Parathyroid adenoma (tissue), 2 donors: ENCODE measurements at regions not wholly inside any gene's neighbourhood (a gene's known extent, or its start where the extent isn't known, plus 50 kb on each side); places are given as distances from the start of the nearest gene placed in this dataset.
"Not testable (repeated sequence)": the region's sequence is repeated elsewhere in the genome, so short reads cannot be mapped to it uniquely, and the experiment has no call there.

Experiments used
- H2AFZ ChIP-seq: fragments of 300-600 bp; sonication (generic); one replicate; pipeline ENCODE4 v1.7.0; 2017; ENCODE audit warnings: antibody characterized with exemption, mild to moderate bottlenecking
- H3K27ac ChIP-seq: fragments of 300-600 bp; sonication (generic); one replicate; pipeline ENCODE4 v1.7.0; 2017
- H3K27me3 ChIP-seq: fragments of 300-600 bp; sonication (generic); one replicate; pipeline ENCODE4 v1.7.0; 2017; ENCODE audit warnings: low read length; ENCODE audit not compliant: control insufficient read depth, insufficient read depth
- H3K36me3 ChIP-seq: fragments of 300-600 bp; sonication (generic); one replicate; pipeline ENCODE4 v1.7.0; 2017; ENCODE audit warnings: low read length; ENCODE audit not compliant: control insufficient read depth, insufficient read depth
- H3K4me1 ChIP-seq: fragments of 300-600 bp; sonication (generic); one replicate; pipeline ENCODE4 v1.7.0; 2017; ENCODE audit warnings: control low read depth
- H3K4me2 ChIP-seq: fragments of 300-600 bp; sonication (generic); one replicate; pipeline ENCODE4 v1.7.0; 2017; ENCODE audit warnings: low read length
- H3K4me3 ChIP-seq: fragments of 300-600 bp; sonication (generic); one replicate; pipeline ENCODE4 v1.7.0; 2017; ENCODE audit warnings: low read depth, low read length
- H3K79me2 ChIP-seq: fragments of 300-600 bp; sonication (generic); one replicate; pipeline ENCODE4 v1.7.0; 2017; ENCODE audit warnings: control low read depth
- H3K9ac ChIP-seq: fragments of 300-600 bp; sonication (generic); one replicate; pipeline ENCODE4 v1.7.0; 2017; ENCODE audit warnings: mild to moderate bottlenecking
- H3K9me3 ChIP-seq: fragments of 300-600 bp; sonication (generic); one replicate; pipeline ENCODE4 v1.7.0; 2017; ENCODE audit warnings: low read length; ENCODE audit not compliant: control insufficient read depth
- TF ChIP-seq, protein P1 (sequence below): fragments of 300-600 bp; sonication (generic); IDR thresholded peaks from one replicate; pipeline ENCODE4 v1.7.0; 2017; ENCODE audit warnings: antibody characterized with exemption, mild to moderate bottlenecking
- donor health status: primary hyperparathyroidism.

DNA sequence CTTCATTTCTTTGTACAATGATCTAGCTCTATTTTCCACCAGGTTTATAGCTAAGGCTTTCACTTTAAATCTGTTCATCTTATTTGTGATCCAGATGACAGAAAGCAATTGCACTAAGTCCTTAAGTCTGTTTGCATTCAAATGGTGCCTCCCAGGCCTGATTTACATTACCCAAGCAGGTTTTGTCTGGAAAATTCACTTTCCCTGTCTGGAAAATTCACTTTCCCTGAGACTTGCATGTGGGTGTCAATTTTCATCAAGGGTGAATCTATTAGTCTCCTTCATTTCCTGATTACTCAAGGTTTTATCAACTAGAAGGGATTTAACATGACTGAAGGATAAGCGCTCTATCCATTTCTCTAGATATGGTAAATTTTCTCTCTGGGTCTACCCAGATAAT lies 1480.2 kb upstream of the GOT2 start:
- Histone ChIP-seq H3K27me3 (no peaks in the 10 kb centered on the region), H3K4me1 (no peaks in the 10 kb centered on the region), H3K36me3 (no peaks in the 10 kb centered on the region), H3K9ac (no peak overlapping the region), H3K79me2 (no peaks in the 10 kb centered on the region), H3K4me3 (no peak overlapping the region), H3K4me2 (no peak overlapping the region), H3K9me3 (no peaks in the 10 kb centered on the region), H2AFZ (no peak overlapping the region), H3K27ac (no peak overlapping the region)
- TF ChIP-seq, protein P1, sequence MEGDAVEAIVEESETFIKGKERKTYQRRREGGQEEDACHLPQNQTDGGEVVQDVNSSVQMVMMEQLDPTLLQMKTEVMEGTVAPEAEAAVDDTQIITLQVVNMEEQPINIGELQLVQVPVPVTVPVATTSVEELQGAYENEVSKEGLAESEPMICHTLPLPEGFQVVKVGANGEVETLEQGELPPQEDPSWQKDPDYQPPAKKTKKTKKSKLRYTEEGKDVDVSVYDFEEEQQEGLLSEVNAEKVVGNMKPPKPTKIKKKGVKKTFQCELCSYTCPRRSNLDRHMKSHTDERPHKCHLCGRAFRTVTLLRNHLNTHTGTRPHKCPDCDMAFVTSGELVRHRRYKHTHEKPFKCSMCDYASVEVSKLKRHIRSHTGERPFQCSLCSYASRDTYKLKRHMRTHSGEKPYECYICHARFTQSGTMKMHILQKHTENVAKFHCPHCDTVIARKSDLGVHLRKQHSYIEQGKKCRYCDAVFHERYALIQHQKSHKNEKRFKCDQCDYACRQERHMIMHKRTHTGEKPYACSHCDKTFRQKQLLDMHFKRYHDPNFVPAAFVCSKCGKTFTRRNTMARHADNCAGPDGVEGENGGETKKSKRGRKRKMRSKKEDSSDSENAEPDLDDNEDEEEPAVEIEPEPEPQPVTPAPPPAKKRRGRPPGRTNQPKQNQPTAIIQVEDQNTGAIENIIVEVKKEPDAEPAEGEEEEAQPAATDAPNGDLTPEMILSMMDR = no peak

DNA sequence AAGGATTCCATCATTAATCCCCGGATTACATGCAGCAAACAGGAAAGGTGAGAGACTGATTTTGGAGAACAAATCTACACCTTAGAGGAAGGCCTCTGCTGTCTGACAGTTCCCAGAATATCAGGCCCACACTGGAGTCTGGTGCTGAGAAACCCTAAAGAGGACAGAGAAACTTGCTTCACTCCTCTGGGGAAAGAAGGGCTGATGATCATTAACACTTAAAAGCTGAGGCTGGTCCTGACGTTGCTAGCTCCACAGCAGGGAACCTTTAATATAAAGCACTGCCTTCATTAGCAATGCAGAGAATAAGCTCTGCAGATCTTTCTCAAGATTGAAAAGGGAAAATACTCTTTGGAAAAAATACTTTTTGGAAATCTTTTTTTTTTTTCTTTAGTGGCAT lies 1472.4 kb upstream of the GOT2 start:
- Histone ChIP-seq H3K4me2 (no peak overlapping the region), H2AFZ (no peak overlapping the region), H3K79me2 (no peaks in the 10 kb centered on the region), H3K27ac (no peak overlapping the region), H3K27me3 (no peaks in the 10 kb centered on the region), H3K9ac (no peak overlapping the region), H3K36me3 (no peaks in the 10 kb centered on the region), H3K4me1 (no peaks in the 10 kb centered on the region), H3K9me3 (no peaks in the 10 kb centered on the region), H3K4me3 (no peak overlapping the region)
- TF ChIP-seq, protein P1 = no peak

DNA sequence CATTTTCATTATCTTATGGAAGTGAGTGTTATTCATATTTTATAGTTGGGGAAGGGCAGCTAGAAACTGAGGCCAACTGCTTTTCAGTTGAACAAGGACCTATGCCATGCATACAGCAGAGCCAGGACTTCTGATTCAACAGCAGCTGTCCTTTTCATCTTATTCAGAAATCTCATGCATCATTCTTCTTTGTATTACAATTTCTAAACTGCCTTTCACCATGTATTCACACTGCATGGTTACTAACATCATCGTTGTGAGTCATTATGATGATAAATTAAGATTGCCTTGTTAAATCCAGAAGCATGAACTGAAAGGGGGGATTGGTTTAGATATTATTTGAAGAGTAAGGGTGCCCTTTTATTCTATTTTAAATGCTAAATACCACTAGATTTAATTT lies 1470.1 kb upstream of the GOT2 start:
- Histone ChIP-seq H3K4me1 (no peaks in the 10 kb centered on the region), H2AFZ (no peak overlapping the region), H3K4me3 (no peak overlapping the region), H3K9me3 (no peaks in the 10 kb centered on the region), H3K36me3 (no peaks in the 10 kb centered on the region), H3K9ac (no peak overlapping the region), H3K27me3 (no peaks in the 10 kb centered on the region), H3K27ac (no peak overlapping the region), H3K79me2 (no peaks in the 10 kb centered on the region), H3K4me2 (no peak overlapping the region)
- TF ChIP-seq, protein P1 = no peak

DNA sequence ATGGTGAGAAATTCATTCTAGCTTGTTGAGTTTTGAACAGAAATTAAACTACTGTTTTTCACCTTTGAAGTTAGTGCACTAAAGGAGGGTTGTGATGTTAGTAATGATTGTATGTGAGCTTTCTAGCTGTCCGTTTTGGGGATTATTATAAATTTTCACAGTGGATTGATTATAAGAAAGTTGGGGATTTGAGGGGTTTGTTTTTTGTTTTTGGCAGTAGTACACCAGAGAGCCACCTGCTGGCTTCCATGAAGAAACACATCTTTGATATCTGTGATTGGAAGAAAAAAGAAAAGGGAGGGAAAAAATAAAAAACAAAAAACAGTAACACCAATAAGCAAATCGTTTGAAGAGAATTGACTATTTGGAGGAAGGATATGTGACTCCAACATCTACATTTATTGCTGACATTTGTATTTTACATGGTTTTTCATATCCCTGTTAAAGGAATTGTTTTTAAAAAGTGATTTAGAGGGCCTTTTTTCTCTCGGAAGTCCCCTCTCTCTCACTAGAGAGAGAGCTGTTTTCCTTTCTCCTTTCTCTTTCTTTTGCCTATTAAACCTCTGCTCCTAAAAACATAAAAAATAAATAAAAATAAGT lies 1469.5 kb upstream of the GOT2 start:
- no peak overlapping the region for H3K4me3 ChIP-seq
- no peak overlapping the region for H2AFZ ChIP-seq

DNA sequence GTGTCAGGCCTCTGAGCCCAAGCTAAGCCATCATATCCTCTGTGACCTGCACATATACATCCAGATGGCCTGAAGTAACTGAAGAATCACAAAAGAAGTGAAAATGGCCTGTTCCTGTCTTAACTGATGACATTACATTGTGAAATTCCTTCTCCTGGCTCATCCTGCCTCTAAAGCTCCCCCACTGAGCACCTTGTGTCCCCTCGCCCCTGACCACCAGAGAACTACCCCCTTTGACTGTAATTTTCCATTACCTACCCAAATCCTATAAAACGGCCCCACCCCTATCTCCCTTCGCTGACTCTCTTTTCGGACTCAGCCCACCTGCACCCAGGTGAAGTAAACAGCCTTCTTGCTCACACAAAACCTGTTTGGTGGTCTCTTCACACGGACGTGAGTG lies 1466.6 kb upstream of the GOT2 start:
- not testable (repeated sequence) for H3K27ac ChIP-seq, H3K79me2 ChIP-seq, H3K4me1 ChIP-seq, H3K27me3 ChIP-seq, H3K4me3 ChIP-seq, H3K9me3 ChIP-seq, H3K36me3 ChIP-seq, H3K4me2 ChIP-seq, H2AFZ ChIP-seq, H3K9ac ChIP-seq

More for the DNA sequence above, 1469.5 kb upstream of the GOT2 start:
- no peaks in the 10 kb centered on the region for H3K9me3 ChIP-seq
- H3K27me3 ChIP-seq = no peaks in the 10 kb centered on the region
- no peaks in the 10 kb centered on the region for H3K79me2 ChIP-seq
- no peaks in the 10 kb centered on the region for H3K4me1 ChIP-seq
- TF ChIP-seq, protein P1 = no peak
- no peak overlapping the region for H3K4me2 ChIP-seq
- no peaks in the 10 kb centered on the region for H3K36me3 ChIP-seq
- no peak overlapping the region for H3K9ac ChIP-seq
- H3K27ac ChIP-seq = no peak overlapping the region
